ENCODE measurements at regions not wholly inside any gene's neighbourhood (a gene's known extent, or its start where the extent isn't known, plus 50 kb on each side); places are given as distances from the start of the nearest gene placed in this dataset.
"Not testable (repeated sequence)": the region's sequence is repeated elsewhere in the genome, so short reads cannot be mapped to it uniquely, and the experiment has no call there.

DNA sequence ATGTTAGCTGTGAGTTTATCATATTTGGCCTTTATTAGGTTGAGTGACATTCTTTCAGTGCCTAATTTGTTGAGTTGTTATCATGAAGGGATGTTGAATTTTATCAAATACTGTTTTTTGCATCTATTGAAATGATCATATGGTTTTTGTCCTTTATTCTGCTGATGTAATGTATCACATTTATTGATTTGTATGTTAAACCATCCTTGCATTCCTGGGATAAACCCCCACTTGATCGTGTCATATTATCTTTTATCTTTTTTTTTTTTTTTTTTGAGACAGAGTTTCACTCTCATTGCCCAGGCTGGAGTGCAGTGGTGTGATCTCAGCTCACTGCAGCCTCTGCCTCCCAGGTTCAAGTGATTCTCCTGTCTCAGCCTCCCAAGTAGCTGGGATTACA lies 51.9 kb upstream of the MFGE8 start:
- FAIRE-seq; H3K4me1 ChIP-seq; H3K4me3 ChIP-seq; POLR2A ChIA-PET; ATAC-seq; DNase-seq (ENCODE audit: low read depth in 1 of 2, low spot score in 1 of 2); H3K27ac ChIP-seq; H3K4me2 ChIP-seq: not testable (repeated sequence)
- H3K9me3 ChIP-seq = peaks cover 39% of the 10 kb centered on the region
- 48% methylated on average over 1 of the region's 1 CpG for WGBS (ENCODE audit: missing lambda C conversion rate)
- CTCF ChIA-PET = interaction anchor here (1.0 to 1.8 kb wide), 2 partner anchors 10 to 86 kb away, joined by 3 to 4 read pairs; no protein-coding TSS in a partner anchor

DNA sequence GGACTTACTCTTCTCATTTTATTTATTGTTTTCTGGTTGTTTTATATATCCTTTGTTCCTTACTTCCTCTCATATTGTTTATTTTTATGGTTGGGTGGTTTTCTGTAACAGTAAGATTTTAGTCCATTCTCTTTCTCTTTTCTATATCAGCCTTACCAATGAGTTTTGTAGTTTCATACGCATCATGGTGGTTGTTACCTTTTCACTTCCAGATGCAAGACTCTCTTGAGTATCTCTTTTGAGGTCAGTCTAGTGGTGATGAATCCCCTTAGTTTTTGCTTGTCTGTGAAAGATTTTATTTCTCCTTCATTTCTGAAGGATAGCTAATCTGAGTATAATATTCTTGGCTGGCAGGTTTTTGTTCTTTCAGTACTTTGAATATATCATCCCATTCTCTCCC lies 57.1 kb upstream of the MFGE8 start:
- Histone ChIP-seq H3K4me1 (peaks cover 19% of the 10 kb centered on the region; the same call in 2 of the 3 replicates), H3K4me2 (no peak overlapping the region), H3K27ac (no peak overlapping the region), H3K4me3 (no peak overlapping the region), H3K9me3 (peaks cover 24% of the 10 kb centered on the region)
- CTCF ChIA-PET = interaction anchor here (1.4 kb wide), 1 partner anchor 40 kb away, joined by 3 read pairs; no protein-coding TSS in a partner anchor
- DNase-seq (ENCODE audit: low read depth in 1 of 2, low spot score in 1 of 2) (no peak), FAIRE-seq (no peak), ATAC-seq (no peak)
- TF ChIP-seq RAD21 (conservative IDR thresholded peaks at IDR 0.05 in 1 of 2, IDR thresholded peaks at IDR 0.05 in 1 of 2) (no peak), HEYL (CRISPR knock-in tag; IDR thresholded peaks at IDR 0.05) (no peak)
- POLR2A ChIA-PET = no interaction called here
- 52% methylated on average over 1 of the region's 1 CpG for WGBS (ENCODE audit: missing lambda C conversion rate)

GRCh38 chr15:88974392-88974791 lies 61.2 kb upstream of the MFGE8 start:
- Histone ChIP-seq H3K27ac (peak overlapping the region in 1 of 2 experiments; percentile 74; a peak in 4 of 6 replicates), H3K9me3 (peaks cover 12% of the 10 kb centered on the region; the same call in 2 of the 3 replicates), H3K4me3 (no peak overlapping the region), H3K4me1 (peaks cover 23% of the 10 kb centered on the region; the same call in 2 of the 3 replicates), H3K4me2 (peak overlapping the region; percentile 24; the same call in 2 of the 3 replicates)
- ChIA-PET CTCF (interaction anchor here (1.0 to 4.4 kb wide), 4 partner anchors 30 to 69 kb away, joined by 3 to 18 read pairs (median 4); no protein-coding TSS in a partner anchor), POLR2A (no interaction called here)
- TF ChIP-seq POLR2A (IDR thresholded peaks at IDR 0.05; ENCODE audit: low read length) = no peak
- no peak for TF ChIP-seq CHD2 (IDR thresholded peaks at IDR 0.05; ENCODE audit: low read length, partially characterized antibody)
- TF ChIP-seq, protein P1, sequence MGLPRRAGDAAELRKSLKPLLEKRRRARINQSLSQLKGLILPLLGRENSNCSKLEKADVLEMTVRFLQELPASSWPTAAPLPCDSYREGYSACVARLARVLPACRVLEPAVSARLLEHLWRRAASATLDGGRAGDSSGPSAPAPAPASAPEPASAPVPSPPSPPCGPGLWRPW (IDR thresholded peaks at IDR 0.05) = 0 out of 2 replicates have a peak, but pooled peaks have one; percentile 20
- no peak for TF ChIP-seq RFX5 (IDR thresholded peaks at IDR 0.05)
- TF ChIP-seq SREBF2 (IDR thresholded peaks at IDR 0.05) = no peak
- peak; percentile 68; the same call in 1 of the 2 replicates for TF ChIP-seq GATA3 (IDR thresholded peaks at IDR 0.05; ENCODE audit: borderline replicate concordance)
- TF ChIP-seq ELK1 (IDR thresholded peaks at IDR 0.05; ENCODE audit: low read depth, low read length) = no peak
- 0 out of 5 replicates have a peak, but pooled peaks of 1 of the 2 experiments have one; percentile 5 for TF ChIP-seq RAD21 (conservative IDR thresholded peaks at IDR 0.05 in 1 of 2, IDR thresholded peaks at IDR 0.05 in 1 of 2)
- TF ChIP-seq MAX (IDR thresholded peaks at IDR 0.05) = peak; percentile 27; the same call in 1 of the 2 replicates
- peak; percentile 65 to 90; a peak in 3 of 4 replicates for TF ChIP-seq CEBPB (IDR thresholded peaks at IDR 0.05)
- TF ChIP-seq JUN (IDR thresholded peaks at IDR 0.05) = 0 out of 5 replicates have a peak, but pooled peaks of 1 of the 2 experiments have one; percentile 21
- FAIRE-seq = no peak
- peak in 1 of 2 experiments; percentile 65; a peak in 3 of 6 replicates for ATAC-seq
- no peak for DNase-seq (ENCODE audit: low read depth in 1 of 2, low spot score in 1 of 2)
- 41% methylated on average over 4 of the region's 4 CpGs for WGBS (ENCODE audit: missing lambda C conversion rate)

DNA sequence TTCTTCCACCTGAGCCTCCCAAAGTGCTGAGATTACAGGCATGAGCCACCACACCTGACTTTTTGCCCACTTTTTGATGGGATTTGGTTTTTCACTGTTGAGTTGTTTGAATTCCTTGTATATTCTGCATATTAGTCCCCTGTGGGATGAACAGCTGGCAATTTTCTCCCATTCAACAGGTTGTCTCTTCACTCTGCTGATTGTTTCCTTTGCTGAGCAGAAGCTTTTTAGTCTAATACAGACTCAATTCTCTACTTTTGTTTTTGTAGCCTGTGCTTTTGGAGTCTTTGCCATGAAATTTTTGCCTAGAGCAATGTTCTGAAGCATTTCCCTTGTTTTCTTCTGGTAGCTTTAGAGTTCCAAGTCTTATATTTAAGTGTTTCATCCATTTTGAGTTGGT lies 62.7 kb upstream of the MFGE8 start:
- Histone ChIP-seq H3K4me3 (no peak overlapping the region), H3K4me2 (no peak overlapping the region), H3K4me1 (peaks cover 33% of the 10 kb centered on the region), H3K27ac (peak overlapping the region in 1 of 2 experiments; percentile 36; a peak in 1 of 6 replicates), H3K9me3 (peaks cover 10% of the 10 kb centered on the region; the same call in 2 of the 3 replicates)
- ATAC-seq (no peak), DNase-seq (ENCODE audit: low read depth in 1 of 2, low spot score in 1 of 2) (no peak), FAIRE-seq (no peak)
- POLR2A ChIA-PET = no interaction called here
- TF ChIP-seq ATOH8 (CRISPR knock-in tag; IDR thresholded peaks at IDR 0.05; ENCODE audit: low read depth) (no peak), FOXS1 (CRISPR knock-in tag; IDR thresholded peaks at IDR 0.05) (no peak), ZSCAN20 (CRISPR knock-in tag; IDR thresholded peaks at IDR 0.05) (no peak), E2F6 (IDR thresholded peaks at IDR 0.05; ENCODE audit: borderline replicate concordance, low read depth) (no peak), HOXA7 (CRISPR knock-in tag; IDR thresholded peaks at IDR 0.05) (no peak), RCOR1 (IDR thresholded peaks at IDR 0.05; ENCODE audit: low read depth, low read length) (no peak), KDM5A (IDR thresholded peaks at IDR 0.05) (no peak), EHF (CRISPR knock-in tag; IDR thresholded peaks at IDR 0.05) (no peak), CHD2 (IDR thresholded peaks at IDR 0.05; ENCODE audit: low read length, partially characterized antibody) (no peak), CBX2 (IDR thresholded peaks at IDR 0.05; ENCODE audit: borderline replicate concordance, low read depth) (no peak)
- CTCF ChIA-PET = interaction anchor here (1.2 to 4.4 kb wide), 2 partner anchors 17 to 71 kb away, joined by 3 to 18 read pairs; no protein-coding TSS in a partner anchor
